ENCODE measurements at regions not wholly inside any gene's neighbourhood (a gene's known extent, or its start where the extent isn't known, plus 50 kb on each side); places are given as distances from the start of the nearest gene placed in this dataset.

DNA sequence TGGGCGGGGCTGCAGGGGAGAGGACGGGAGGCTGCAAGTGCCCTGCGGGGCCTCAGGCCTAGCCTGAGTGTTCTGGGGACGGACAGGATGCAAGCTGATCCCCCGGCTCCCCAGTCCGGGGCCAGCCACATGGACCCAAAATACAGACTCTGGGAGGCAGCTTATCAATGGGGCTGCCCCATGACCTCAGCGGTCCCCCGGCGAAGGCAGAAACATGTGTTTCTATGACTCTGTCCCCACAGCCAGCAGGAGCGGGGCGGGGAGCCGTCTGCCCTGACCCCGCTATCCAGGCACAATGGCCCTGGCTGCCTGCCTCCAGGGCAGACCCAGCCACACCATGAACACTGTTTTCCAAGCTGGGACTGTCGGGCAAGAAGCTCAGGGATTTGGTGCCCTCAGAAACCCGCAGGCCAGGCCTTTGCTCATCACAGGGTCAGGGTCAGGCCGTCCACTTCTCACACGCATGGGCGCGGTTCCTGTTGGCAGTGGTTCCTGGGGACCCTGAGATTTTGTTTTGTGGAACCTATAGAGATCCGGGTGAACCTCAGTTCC lies 75.0 kb downstream of the RFLNA start:
- no peak for TF ChIP-seq ZNF274 (IDR thresholded peaks at IDR 0.05; ENCODE audit: low read depth, low read length)
- TF ChIP-seq SUZ12 (IDR thresholded peaks at IDR 0.05; ENCODE audit: extremely low read depth, insufficient read depth, insufficient read length), result no peak
- no peak for TF ChIP-seq YY1 (IDR thresholded peaks at IDR 0.05; ENCODE audit: insufficient read depth, insufficient read length)
